WTC11 (cell line): ENCODE measurements at regions not wholly inside any gene's neighbourhood (a gene's known extent, or its start where the extent isn't known, plus 50 kb on each side); places are given as distances from the start of the nearest gene placed in this dataset.

Experiments
- ATAC-seq: fragments of 200-7000 bp; cut with Tn5 transposase; 2 replicates; pipeline ENCODE4 v1.10.0; 2021; ENCODE audit warnings: mild to moderate bottlenecking, moderate library complexity
- CTCF ChIA-PET: fragments of 300-600 bp; sonication (Branson Sonifier 250); formaldehyde crosslinking; loops from one replicate; lab custom pipeline; 2021; ENCODE audit warnings: antibody characterized with exemption; lab: Charles Lee
- POLR2A ChIA-PET: fragments of 350-600 bp; sonication (Branson Sonifier 250); formaldehyde crosslinking; loops from one replicate; lab custom pipeline; 2021; ENCODE audit warnings: antibody characterized with exemption; lab: Charles Lee
- DNase-seq: peaks from one replicate; pipeline ENCODE4 v3.0.0; 2021; ENCODE audit warnings: low spot score
- H3K27ac Mint-ChIP-seq: 2 replicates; pipeline ENCODE4 v1.8.0; 2021; ENCODE audit warnings: mixed read lengths
- H3K27me3 Mint-ChIP-seq: 2 replicates; pipeline ENCODE4 v1.8.0; 2021; ENCODE audit warnings: low read depth, mild to moderate bottlenecking, moderate library complexity, mixed read lengths
- H3K36me3 Mint-ChIP-seq: 2 replicates; pipeline ENCODE4 v1.8.0; 2021; ENCODE audit warnings: mixed read lengths
- H3K4me1 Mint-ChIP-seq: 2 replicates; pipeline ENCODE4 v1.8.0; 2022; ENCODE audit warnings: mixed read lengths
- H3K4me3 Mint-ChIP-seq: 2 replicates; pipeline ENCODE4 v1.8.0; 2021; ENCODE audit warnings: mild to moderate bottlenecking, moderate library complexity, mixed read lengths
- H3K9me3 Mint-ChIP-seq: 2 replicates; pipeline ENCODE4 v1.8.0; 2021; ENCODE audit warnings: mixed read lengths
- FOXP1 ChIP-seq: sonication (generic); formaldehyde crosslinking; IDR thresholded peaks from 2 replicates; pipeline ENCODE4 v1.8.0; 2022; ENCODE audit warnings: missing genetic modification reagents, mild to moderate bottlenecking, moderate library complexity, borderline replicate concordance
- KAT7 ChIP-seq: sonication (generic); formaldehyde crosslinking; IDR thresholded peaks from 2 replicates; pipeline ENCODE4 v1.8.1; 2023; ENCODE audit warnings: missing genetic modification reagents, mild to moderate bottlenecking, borderline replicate concordance
- PRRX2 ChIP-seq: fragments of 250-450 bp; sonication (Bioruptor Pico); IDR thresholded peaks from 2 replicates; pipeline ENCODE4 v1.8.0; 2021; ENCODE audit warnings: mild to moderate bottlenecking
- TP53 ChIP-seq: sonication (generic); formaldehyde crosslinking; IDR thresholded peaks from 2 replicates; pipeline ENCODE4 v1.8.1; 2023; ENCODE audit warnings: mild to moderate bottlenecking, missing genetic modification reagents
- ZNF232 ChIP-seq: sonication (generic); formaldehyde crosslinking; IDR thresholded peaks from 2 replicates; pipeline ENCODE4 v1.8.0; 2022; ENCODE audit warnings: mild to moderate bottlenecking, missing genetic modification reagents
- ZNF263 ChIP-seq: sonication (generic); formaldehyde crosslinking; IDR thresholded peaks from 2 replicates; pipeline ENCODE4 v1.8.1; 2022; ENCODE audit warnings: low read depth, mild to moderate bottlenecking, moderate library complexity, missing genetic modification reagents
- ZNF317 ChIP-seq: sonication (generic); formaldehyde crosslinking; IDR thresholded peaks from 2 replicates; pipeline ENCODE4 v1.8.1; 2023; ENCODE audit warnings: low read depth, mild to moderate bottlenecking, moderate library complexity, missing genetic modification reagents, borderline replicate concordance
- ZNF416 ChIP-seq: fragments of 250-450 bp; sonication (Bioruptor Pico); IDR thresholded peaks from 2 replicates; pipeline ENCODE4 v1.9.0; 2021; ENCODE audit warnings: mild to moderate bottlenecking, inconsistent platforms
- ZSCAN18 ChIP-seq: fragments of 250-450 bp; sonication (Bioruptor Pico); IDR thresholded peaks from 2 replicates; pipeline ENCODE4 v2.1.2; 2022; ENCODE audit warnings: mild to moderate bottlenecking, moderate library complexity
- TF ChIP-seq, protein P1 (sequence below): sonication (generic); formaldehyde crosslinking; IDR thresholded peaks from 2 replicates; pipeline ENCODE4 v1.8.1; 2022; ENCODE audit warnings: low read depth, missing genetic modification reagents, borderline replicate concordance
- TF ChIP-seq, protein P2 (sequence below): sonication (generic); formaldehyde crosslinking; IDR thresholded peaks from 2 replicates; pipeline ENCODE4 v1.8.1; 2022; ENCODE audit warnings: low read depth, mild to moderate bottlenecking, moderate library complexity, missing genetic modification reagents, borderline replicate concordance
- TF ChIP-seq, protein P3 (sequence below): fragments of 250-450 bp; sonication (Bioruptor Pico); IDR thresholded peaks from 2 replicates; pipeline ENCODE4 v1.9.0; 2021; ENCODE audit warnings: moderate library complexity, mild to moderate bottlenecking, inconsistent platforms, borderline replicate concordance
- TF ChIP-seq, protein P4 (sequence below): fragments of 200-600 bp; IDR thresholded peaks from 2 replicates; pipeline ENCODE4 v1.8.0; 2022; ENCODE audit warnings: antibody characterized with exemption
- TF ChIP-seq, protein P5 (sequence below): sonication (generic); formaldehyde crosslinking; conservative IDR thresholded peaks from 2 replicates; pipeline ENCODE4 v1.8.1; 2022; ENCODE audit warnings: mild to moderate bottlenecking, missing genetic modification reagents
- TF ChIP-seq, protein P6 (sequence below): fragments of 250-450 bp; sonication (Bioruptor Pico); IDR thresholded peaks from 2 replicates; pipeline ENCODE4 v1.8.0; 2021; ENCODE audit warnings: mild to moderate bottlenecking
- TF ChIP-seq, protein P7 (sequence below): sonication (generic); formaldehyde crosslinking; IDR thresholded peaks from 2 replicates; pipeline ENCODE4 v1.8.1; 2023; ENCODE audit warnings: mild to moderate bottlenecking, missing genetic modification reagents

- TF ChIP-seq ZSCAN18 (CRISPR knock-in tag), result no peak
- no peak for TF ChIP-seq FOXP1 (CRISPR knock-in tag)
- no peak for TF ChIP-seq KAT7 (CRISPR knock-in tag)
- TF ChIP-seq ZNF263 (CRISPR knock-in tag), result no peak
- TF ChIP-seq, protein P1, sequence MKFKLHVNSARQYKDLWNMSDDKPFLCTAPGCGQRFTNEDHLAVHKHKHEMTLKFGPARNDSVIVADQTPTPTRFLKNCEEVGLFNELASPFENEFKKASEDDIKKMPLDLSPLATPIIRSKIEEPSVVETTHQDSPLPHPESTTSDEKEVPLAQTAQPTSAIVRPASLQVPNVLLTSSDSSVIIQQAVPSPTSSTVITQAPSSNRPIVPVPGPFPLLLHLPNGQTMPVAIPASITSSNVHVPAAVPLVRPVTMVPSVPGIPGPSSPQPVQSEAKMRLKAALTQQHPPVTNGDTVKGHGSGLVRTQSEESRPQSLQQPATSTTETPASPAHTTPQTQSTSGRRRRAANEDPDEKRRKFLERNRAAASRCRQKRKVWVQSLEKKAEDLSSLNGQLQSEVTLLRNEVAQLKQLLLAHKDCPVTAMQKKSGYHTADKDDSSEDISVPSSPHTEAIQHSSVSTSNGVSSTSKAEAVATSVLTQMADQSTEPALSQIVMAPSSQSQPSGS (CRISPR knock-in tag), result no peak
- TF ChIP-seq, protein P2, sequence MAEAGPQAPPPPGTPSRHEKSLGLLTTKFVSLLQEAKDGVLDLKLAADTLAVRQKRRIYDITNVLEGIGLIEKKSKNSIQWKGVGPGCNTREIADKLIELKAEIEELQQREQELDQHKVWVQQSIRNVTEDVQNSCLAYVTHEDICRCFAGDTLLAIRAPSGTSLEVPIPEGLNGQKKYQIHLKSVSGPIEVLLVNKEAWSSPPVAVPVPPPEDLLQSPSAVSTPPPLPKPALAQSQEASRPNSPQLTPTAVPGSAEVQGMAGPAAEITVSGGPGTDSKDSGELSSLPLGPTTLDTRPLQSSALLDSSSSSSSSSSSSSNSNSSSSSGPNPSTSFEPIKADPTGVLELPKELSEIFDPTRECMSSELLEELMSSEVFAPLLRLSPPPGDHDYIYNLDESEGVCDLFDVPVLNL (CRISPR knock-in tag), result no peak
- TF ChIP-seq, protein P3, sequence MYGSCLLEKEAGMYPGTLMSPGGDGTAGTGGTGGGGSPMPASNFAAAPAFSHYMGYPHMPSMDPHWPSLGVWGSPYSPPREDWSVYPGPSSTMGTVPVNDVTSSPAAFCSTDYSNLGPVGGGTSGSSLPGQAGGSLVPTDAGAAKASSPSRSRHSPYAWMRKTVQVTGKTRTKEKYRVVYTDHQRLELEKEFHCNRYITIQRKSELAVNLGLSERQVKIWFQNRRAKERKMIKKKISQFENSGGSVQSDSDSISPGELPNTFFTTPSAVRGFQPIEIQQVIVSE (CRISPR knock-in tag), result no peak
- TF ChIP-seq, protein P4, sequence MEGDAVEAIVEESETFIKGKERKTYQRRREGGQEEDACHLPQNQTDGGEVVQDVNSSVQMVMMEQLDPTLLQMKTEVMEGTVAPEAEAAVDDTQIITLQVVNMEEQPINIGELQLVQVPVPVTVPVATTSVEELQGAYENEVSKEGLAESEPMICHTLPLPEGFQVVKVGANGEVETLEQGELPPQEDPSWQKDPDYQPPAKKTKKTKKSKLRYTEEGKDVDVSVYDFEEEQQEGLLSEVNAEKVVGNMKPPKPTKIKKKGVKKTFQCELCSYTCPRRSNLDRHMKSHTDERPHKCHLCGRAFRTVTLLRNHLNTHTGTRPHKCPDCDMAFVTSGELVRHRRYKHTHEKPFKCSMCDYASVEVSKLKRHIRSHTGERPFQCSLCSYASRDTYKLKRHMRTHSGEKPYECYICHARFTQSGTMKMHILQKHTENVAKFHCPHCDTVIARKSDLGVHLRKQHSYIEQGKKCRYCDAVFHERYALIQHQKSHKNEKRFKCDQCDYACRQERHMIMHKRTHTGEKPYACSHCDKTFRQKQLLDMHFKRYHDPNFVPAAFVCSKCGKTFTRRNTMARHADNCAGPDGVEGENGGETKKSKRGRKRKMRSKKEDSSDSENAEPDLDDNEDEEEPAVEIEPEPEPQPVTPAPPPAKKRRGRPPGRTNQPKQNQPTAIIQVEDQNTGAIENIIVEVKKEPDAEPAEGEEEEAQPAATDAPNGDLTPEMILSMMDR, result no peak
- TF ChIP-seq TP53, result no peak
- TF ChIP-seq ZNF416 (CRISPR knock-in tag), result no peak
- TF ChIP-seq ZNF317 (CRISPR knock-in tag), result no peak
- no peak for TF ChIP-seq ZNF232 (CRISPR knock-in tag)
- TF ChIP-seq, protein P5, sequence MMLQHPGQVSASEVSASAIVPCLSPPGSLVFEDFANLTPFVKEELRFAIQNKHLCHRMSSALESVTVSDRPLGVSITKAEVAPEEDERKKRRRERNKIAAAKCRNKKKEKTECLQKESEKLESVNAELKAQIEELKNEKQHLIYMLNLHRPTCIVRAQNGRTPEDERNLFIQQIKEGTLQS (CRISPR knock-in tag), result no peak
- no peak for TF ChIP-seq PRRX2
- TF ChIP-seq, protein P6, sequence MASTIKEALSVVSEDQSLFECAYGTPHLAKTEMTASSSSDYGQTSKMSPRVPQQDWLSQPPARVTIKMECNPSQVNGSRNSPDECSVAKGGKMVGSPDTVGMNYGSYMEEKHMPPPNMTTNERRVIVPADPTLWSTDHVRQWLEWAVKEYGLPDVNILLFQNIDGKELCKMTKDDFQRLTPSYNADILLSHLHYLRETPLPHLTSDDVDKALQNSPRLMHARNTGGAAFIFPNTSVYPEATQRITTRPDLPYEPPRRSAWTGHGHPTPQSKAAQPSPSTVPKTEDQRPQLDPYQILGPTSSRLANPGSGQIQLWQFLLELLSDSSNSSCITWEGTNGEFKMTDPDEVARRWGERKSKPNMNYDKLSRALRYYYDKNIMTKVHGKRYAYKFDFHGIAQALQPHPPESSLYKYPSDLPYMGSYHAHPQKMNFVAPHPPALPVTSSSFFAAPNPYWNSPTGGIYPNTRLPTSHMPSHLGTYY (CRISPR knock-in tag), result no peak
- TF ChIP-seq, protein P7, sequence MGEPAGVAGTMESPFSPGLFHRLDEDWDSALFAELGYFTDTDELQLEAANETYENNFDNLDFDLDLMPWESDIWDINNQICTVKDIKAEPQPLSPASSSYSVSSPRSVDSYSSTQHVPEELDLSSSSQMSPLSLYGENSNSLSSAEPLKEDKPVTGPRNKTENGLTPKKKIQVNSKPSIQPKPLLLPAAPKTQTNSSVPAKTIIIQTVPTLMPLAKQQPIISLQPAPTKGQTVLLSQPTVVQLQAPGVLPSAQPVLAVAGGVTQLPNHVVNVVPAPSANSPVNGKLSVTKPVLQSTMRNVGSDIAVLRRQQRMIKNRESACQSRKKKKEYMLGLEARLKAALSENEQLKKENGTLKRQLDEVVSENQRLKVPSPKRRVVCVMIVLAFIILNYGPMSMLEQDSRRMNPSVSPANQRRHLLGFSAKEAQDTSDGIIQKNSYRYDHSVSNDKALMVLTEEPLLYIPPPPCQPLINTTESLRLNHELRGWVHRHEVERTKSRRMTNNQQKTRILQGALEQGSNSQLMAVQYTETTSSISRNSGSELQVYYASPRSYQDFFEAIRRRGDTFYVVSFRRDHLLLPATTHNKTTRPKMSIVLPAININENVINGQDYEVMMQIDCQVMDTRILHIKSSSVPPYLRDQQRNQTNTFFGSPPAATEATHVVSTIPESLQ, result no peak
- Mint-ChIP-seq H3K4me3 (no peak overlapping the region), H3K4me1 (peaks cover 18% of the 10 kb centered on the region), H3K27ac (no peak overlapping the region), H3K27me3 (no peaks in the 10 kb centered on the region), H3K9me3 (peaks cover 3% of the 10 kb centered on the region), H3K36me3 (peaks cover 3% of the 10 kb centered on the region)
- POLR2A ChIA-PET, result no interaction called here
- CTCF ChIA-PET, result interaction anchor here (0.5 kb wide), 1 partner anchor 171 kb away, joined by 3 read pairs; no protein-coding TSS in a partner anchor
- ATAC-seq (no peak), DNase-seq (no peak)
These were observed 1985.1 kb upstream of the PIK3C3 start for GRCh38 chr18:39969803-39970494.
